ENCODE measurements at regions not wholly inside any gene's neighbourhood (a gene's known extent, or its start where the extent isn't known, plus 50 kb on each side); places are given as distances from the start of the nearest gene placed in this dataset.

DNA sequence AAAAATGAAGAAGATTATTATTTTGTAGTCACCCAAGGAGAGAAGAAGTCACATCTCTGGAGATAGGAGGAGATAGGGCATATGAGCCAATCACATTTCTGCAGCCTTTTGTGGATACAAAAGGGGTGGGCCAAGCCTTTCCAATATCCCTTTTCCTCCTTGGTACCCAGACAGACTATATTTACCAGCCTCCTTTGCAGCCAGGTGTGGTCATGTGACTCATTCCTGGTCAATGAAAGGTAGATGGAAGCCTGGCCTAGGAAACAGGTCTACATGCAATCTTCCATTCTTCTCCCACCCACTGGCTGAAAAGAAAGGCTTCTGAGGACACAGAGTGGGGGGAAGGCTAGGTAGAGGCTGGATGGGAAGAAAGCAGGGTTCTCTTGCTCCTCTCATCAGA is 58.1 kb upstream of the ERG start:
- TF ChIP-seq, protein P1, sequence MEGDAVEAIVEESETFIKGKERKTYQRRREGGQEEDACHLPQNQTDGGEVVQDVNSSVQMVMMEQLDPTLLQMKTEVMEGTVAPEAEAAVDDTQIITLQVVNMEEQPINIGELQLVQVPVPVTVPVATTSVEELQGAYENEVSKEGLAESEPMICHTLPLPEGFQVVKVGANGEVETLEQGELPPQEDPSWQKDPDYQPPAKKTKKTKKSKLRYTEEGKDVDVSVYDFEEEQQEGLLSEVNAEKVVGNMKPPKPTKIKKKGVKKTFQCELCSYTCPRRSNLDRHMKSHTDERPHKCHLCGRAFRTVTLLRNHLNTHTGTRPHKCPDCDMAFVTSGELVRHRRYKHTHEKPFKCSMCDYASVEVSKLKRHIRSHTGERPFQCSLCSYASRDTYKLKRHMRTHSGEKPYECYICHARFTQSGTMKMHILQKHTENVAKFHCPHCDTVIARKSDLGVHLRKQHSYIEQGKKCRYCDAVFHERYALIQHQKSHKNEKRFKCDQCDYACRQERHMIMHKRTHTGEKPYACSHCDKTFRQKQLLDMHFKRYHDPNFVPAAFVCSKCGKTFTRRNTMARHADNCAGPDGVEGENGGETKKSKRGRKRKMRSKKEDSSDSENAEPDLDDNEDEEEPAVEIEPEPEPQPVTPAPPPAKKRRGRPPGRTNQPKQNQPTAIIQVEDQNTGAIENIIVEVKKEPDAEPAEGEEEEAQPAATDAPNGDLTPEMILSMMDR (conservative IDR thresholded peaks at IDR 0.05) = no peak
- H3K9me3 Mint-ChIP-seq = no peaks in the 10 kb centered on the region
- peaks cover 5% of the 10 kb centered on the region for H3K4me1 Mint-ChIP-seq (ENCODE audit: unreplicated experiment)
- peaks cover 9% of the 10 kb centered on the region for H3K27me3 Mint-ChIP-seq
- no peak overlapping the region for H3K27ac Mint-ChIP-seq
- H3K36me3 Mint-ChIP-seq = no peaks in the 10 kb centered on the region
- DNase-seq (ENCODE audit: extremely low spot score, unreplicated experiment) = no peak
- H3K4me3 Mint-ChIP-seq = no peak overlapping the region

GRCh38 chr21:38561205-38561604 is 62.9 kb upstream of the ERG start:
- Mint-ChIP-seq H3K27ac (no peak overlapping the region), H3K9me3 (peaks cover 7% of the 10 kb centered on the region), H3K4me1 (ENCODE audit: unreplicated experiment) (peaks cover 9% of the 10 kb centered on the region), H3K4me3 (no peak overlapping the region), H3K36me3 (no peaks in the 10 kb centered on the region), H3K27me3 (peaks cover 21% of the 10 kb centered on the region)
- DNase-seq (ENCODE audit: extremely low spot score, unreplicated experiment) = no peak
- TF ChIP-seq, protein P1 (conservative IDR thresholded peaks at IDR 0.05) = no peak

- no peak for DNase-seq (ENCODE audit: extremely low spot score, unreplicated experiment)
- TF ChIP-seq, protein P1 (conservative IDR thresholded peaks at IDR 0.05) = no peak
- Mint-ChIP-seq H3K36me3 (no peaks in the 10 kb centered on the region), H3K4me1 (ENCODE audit: unreplicated experiment) (peaks cover 9% of the 10 kb centered on the region), H3K27ac (no peak overlapping the region), H3K27me3 (peaks cover 21% of the 10 kb centered on the region), H3K9me3 (peaks cover 7% of the 10 kb centered on the region), H3K4me3 (no peak overlapping the region)
Observed at GRCh38 chr21:38561613-38562581, 63.6 kb upstream of the ERG start.

DNA sequence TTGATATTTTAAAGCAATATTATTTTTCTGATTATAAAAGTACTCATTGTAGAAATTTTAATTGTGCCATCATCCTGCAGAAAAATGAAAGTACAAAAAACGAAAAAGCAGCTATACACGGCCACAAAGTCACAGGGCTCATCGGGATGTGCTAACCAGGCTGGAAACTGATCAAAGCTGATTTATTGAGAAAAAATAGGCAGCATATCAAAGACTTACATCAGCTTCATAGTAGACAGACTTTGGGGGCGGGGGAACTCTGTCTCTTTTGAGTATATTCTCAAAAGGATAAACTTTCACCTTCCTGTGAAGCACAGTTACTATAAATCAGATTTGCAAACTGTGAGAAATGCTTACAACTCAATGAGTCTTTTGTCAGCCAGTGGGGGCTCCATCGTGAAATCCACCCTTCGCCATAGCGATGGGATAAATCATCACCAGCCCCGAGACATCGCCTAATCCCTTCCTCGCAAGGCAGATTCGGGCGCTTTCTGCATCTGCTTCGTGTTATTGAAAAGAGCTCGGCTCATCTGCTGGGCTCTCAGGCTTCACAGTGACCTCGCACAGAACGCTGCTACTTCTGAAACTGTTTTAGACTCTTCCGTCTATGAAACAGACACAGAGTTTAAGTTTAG is 69.2 kb upstream of the ERG start:
- Mint-ChIP-seq H3K9me3 (peaks cover 7% of the 10 kb centered on the region), H3K27me3 (peaks cover 31% of the 10 kb centered on the region), H3K36me3 (no peaks in the 10 kb centered on the region), H3K4me1 (ENCODE audit: unreplicated experiment) (peaks cover 8% of the 10 kb centered on the region), H3K27ac (peak overlapping the region; percentile 29), H3K4me3 (peak overlapping the region; percentile 48)
- no peak for DNase-seq (ENCODE audit: extremely low spot score, unreplicated experiment)
- TF ChIP-seq, protein P1 (conservative IDR thresholded peaks at IDR 0.05) = no peak

GRCh38 chr21:38567970-38568360 is 69.7 kb upstream of the ERG start:
- TF ChIP-seq, protein P1 (conservative IDR thresholded peaks at IDR 0.05) = no peak
- peaks cover 7% of the 10 kb centered on the region for H3K9me3 Mint-ChIP-seq
- peak overlapping the region; percentile 29 for H3K27ac Mint-ChIP-seq
- no peaks in the 10 kb centered on the region for H3K36me3 Mint-ChIP-seq
- DNase-seq (ENCODE audit: extremely low spot score, unreplicated experiment) = no peak
- H3K4me3 Mint-ChIP-seq = peak overlapping the region; percentile 48
- peaks cover 33% of the 10 kb centered on the region for H3K27me3 Mint-ChIP-seq
- H3K4me1 Mint-ChIP-seq (ENCODE audit: unreplicated experiment) = peaks cover 6% of the 10 kb centered on the region

Data from type B pancreatic cell (in vitro differentiated cells).